Cardiac fibroblast (primary cell): ENCODE measurements at regions not wholly inside any gene's neighbourhood (a gene's known extent, or its start where the extent isn't known, plus 50 kb on each side); places are given as distances from the start of the nearest gene placed in this dataset.
A peak's percentile ranks its signal among the peaks of the same experiment; 100 is the strongest.
"Not testable (repeated sequence)": the region's sequence is repeated elsewhere in the genome, so short reads cannot be mapped to it uniquely, and the experiment has no call there.

ENCODE experiments used
- DNase-seq, 2 donors: peaks; one replicate each; pipeline versions ENCODE4 v3.0.0 to v3.0.0-alpha.2; 2010; ENCODE audit warnings: low read depth in 2 of 2
- H3K4me3 ChIP-seq, 2 donors: replicated peaks in 1 of 2; 1 replicate in 1 of 2; 2 replicates in 1 of 2; pipeline ENCODE4 v1.5.1; 2011; ENCODE audit warnings: low read depth in 2 of 2, low read length in 2 of 2, mild to moderate bottlenecking in 2 of 2, moderate library complexity in 1 of 2
- TF ChIP-seq, protein P1 (sequence below): IDR thresholded peaks from one replicate; pipeline ENCODE4 v1.5.1; 2011; ENCODE audit warnings: low read depth, mild to moderate bottlenecking, low read length, inconsistent platforms

DNA sequence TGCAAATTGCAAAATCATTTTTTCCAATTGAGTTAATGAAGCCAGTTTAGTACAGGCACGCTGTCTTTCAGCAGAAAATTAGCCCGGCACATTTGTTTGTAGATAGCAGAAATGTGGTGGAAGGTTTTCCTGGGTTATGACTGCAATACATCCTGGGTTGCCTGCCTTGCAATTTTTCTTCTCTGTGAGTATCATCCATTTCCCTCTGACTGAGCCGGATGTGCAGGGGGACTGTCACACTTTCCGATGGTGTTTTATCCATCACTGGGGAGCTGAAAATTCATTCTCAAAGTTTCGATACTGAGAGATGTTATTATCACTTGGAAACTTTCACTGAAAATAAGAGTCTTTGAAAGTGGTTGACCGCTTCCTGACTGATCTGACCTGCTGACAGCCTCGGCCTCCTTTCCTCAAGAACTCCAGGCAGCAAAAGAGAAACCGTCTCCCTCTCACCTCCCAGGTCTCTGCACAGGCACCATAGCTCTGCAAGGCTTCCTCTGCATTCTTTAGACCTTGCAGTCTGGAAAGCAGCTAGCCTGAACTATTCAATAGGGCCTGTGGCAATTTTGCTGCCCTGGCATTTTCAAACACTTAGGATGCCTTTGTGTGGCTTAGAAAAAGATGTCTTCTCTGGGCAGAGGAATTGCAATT lies 320.8 kb upstream of the NRP1 start:
- no peak for DNase-seq
- TF ChIP-seq, protein P1, sequence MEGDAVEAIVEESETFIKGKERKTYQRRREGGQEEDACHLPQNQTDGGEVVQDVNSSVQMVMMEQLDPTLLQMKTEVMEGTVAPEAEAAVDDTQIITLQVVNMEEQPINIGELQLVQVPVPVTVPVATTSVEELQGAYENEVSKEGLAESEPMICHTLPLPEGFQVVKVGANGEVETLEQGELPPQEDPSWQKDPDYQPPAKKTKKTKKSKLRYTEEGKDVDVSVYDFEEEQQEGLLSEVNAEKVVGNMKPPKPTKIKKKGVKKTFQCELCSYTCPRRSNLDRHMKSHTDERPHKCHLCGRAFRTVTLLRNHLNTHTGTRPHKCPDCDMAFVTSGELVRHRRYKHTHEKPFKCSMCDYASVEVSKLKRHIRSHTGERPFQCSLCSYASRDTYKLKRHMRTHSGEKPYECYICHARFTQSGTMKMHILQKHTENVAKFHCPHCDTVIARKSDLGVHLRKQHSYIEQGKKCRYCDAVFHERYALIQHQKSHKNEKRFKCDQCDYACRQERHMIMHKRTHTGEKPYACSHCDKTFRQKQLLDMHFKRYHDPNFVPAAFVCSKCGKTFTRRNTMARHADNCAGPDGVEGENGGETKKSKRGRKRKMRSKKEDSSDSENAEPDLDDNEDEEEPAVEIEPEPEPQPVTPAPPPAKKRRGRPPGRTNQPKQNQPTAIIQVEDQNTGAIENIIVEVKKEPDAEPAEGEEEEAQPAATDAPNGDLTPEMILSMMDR: no peak

DNA sequence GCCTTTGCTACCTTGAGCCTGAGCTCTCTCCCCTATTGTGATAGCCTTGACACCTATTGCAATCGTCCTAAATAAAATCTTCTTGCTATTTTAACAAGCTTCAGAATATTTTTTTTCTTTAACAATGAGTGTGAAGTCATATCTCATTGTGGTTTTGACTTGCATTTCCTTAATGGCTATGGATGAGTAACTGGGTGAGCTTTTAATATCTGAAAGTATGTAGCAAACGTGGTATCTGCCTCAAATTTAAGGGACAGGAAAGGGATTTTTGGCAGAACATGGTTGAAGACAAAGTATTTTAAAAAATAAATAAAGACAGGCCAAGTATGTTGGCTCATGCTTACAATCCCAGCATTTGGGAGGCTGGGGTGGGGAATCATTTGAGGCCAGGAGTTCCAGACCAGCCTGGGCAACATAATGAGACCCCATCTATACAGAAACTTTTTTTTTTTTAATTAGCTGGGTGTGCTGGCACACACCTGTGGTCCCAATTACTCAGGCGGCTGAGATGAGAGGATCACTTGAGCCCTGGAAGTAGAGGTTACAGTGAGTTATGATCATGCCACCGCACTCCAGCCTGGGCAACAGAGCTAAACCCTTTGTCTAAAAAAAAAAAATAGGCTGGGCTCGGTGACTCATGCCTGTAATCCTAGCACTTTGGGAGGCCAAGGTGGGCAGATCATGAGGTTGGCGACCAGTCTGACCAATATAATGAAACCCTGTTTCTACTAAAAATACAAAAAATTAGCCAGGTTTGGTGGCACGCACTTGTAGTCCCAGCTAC lies 319.3 kb upstream of the NRP1 start:
- H3K4me3 ChIP-seq: no peak overlapping the region
- TF ChIP-seq, protein P1: no peak
- peak; percentile 82 to 88 for DNase-seq

More for the DNA sequence above, 320.8 kb upstream of the NRP1 start:
- no peak overlapping the region for H3K4me3 ChIP-seq

DNA sequence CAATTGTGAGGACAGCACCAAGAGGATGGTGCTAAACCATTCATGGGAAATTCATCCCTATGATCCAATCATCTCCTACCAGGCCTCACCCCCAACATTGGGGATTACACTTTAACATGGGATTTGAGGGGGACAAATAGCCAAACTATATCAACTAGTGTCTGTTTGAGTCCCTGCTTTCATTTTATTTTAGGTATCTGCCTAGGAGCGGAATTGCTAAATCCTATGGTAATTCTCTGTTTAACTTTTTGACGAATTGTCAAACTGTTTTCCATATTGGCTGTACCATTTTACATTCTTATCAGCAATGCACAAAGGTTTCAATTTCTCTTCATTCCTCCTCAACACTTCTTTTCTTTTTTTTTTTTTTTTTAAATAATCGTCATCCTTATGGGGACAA lies 318.4 kb upstream of the NRP1 start:
- TF ChIP-seq, protein P1: no peak
- H3K4me3 ChIP-seq: no peak overlapping the region
- no peak for DNase-seq

DNA sequence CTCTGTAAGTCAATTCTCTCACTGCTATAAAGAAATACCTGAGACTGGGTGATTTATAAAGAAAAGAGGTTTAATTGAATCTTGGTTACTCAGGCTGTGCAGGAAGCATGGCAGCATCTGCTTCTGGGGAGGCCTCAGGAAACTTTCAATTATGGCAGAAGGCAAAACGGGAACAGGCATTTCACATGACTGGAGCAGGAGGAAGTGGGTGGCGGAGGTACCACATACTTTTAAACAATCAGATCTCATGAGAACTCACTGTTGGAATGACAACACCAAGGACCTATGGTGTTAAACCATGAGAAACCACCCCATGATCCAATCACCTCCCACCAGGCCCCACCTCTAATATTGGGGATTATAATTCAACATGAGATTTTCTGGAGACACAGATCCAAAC lies 315.7 kb upstream of the NRP1 start:
- H3K4me3 ChIP-seq, DNase-seq: not testable (repeated sequence)

DNA sequence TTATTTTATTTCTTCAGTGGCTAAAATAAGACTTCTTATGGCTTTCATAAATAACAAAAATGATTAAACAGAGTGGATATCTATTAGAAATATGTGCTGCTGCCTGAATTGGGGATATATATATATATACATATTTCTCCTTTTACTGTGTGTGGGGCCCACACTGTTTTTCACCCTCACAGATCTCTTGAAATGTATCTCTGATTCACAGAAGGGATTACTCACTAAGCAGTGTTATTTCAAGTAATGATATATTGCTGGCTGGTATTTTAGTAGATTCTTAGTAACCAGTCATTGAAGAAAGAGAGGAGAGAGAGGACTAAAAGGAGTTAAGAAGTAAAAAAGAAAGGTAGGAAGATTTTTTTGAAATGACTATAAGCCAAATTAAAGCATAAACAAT lies 308.6 kb upstream of the NRP1 start:
- peak; percentile 28 to 75 for DNase-seq
- TF ChIP-seq, protein P1: no peak
- H3K4me3 ChIP-seq: no peak overlapping the region

DNA sequence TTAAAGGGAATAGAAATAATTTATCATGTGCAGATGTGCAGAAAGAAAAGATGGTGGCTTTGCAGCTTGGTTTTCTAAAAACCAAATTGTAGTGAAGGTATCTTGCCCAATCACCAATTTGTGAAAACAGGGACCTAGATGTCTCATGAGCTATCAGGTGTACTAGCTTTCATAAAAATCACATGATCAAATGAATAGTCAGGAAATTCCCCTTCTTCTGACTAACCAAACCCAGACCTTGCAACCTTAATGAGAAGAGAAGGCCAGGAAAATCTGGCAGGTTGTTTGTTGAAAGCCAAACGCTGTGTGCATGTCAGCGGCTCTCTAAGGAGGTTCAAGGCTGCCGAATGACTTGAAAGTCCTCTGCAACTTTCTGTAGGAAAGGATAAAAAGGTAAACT lies 304.4 kb upstream of the NRP1 start:
- no peak overlapping the region for H3K4me3 ChIP-seq
- DNase-seq: peak in 1 of 2 donors; percentile 4
- TF ChIP-seq, protein P1: no peak

DNA sequence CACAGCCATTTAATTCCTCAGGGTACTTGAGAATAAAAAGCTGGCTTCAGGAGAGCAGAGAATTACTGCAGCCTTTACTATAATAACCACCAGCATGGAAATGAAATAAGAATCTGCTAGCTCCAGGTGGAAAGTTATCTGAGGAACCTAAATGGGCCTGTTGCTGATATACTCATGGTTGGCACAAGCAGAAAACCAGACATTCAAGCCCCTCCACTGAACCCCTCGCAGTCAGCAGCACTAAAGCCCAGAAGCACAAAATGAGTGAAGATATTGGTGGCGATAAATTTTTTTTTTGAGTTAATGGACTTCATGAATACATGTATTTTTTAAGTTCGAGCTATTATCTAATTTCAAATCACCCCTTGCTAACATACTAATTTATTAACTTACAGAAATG lies 303.9 kb upstream of the NRP1 start:
- TF ChIP-seq, protein P1: no peak

More for the DNA sequence above, 303.9 kb upstream of the NRP1 start:
- DNase-seq: no peak
- no peak overlapping the region for H3K4me3 ChIP-seq
